Caco-2 (cell line): ENCODE measurements at regions not wholly inside any gene's neighbourhood (a gene's known extent, or its start where the extent isn't known, plus 50 kb on each side); places are given as distances from the start of the nearest gene placed in this dataset.

Source experiments
- BruUV-seq: library from RNA; stranded (reverse); fragments of 400-500 nt; replicated peaks from 2 replicates; lab custom pipeline; 2021; lab: Mats Ljungman, UMichigan
- CTCF ChIA-PET: fragments of 300-600 bp; sonication (Branson Sonifier 250); formaldehyde crosslinking; loops from one replicate; lab custom pipeline; 2022; ENCODE audit warnings: antibody characterized with exemption; lab: Charles Lee
- POLR2A ChIA-PET: fragments of 300-600 bp; sonication (Branson Sonifier 250); formaldehyde crosslinking; loops from one replicate; lab custom pipeline; 2022; ENCODE audit warnings: antibody characterized with exemption; lab: Charles Lee
- DNase-seq, 2 experiments: peaks; one replicate each; pipeline versions ENCODE4 v3.0.0 to v3.0.0-alpha.2; 2020 to 2022
- H3K27me3 ChIP-seq: replicated peaks from 2 replicates; pipeline ENCODE4 v1.6.0; 2011; ENCODE audit warnings: low read length; ENCODE audit not compliant: control insufficient read depth, insufficient read depth
- H3K36me3 ChIP-seq: 2 replicates; pipeline ENCODE4 v1.5.1; 2011; ENCODE audit warnings: low read length; ENCODE audit not compliant: control insufficient read depth, insufficient read depth
- H3K4me1 ChIP-seq: fragments of 250-450 bp; sonication (Bioruptor Pico); 2 replicates; pipeline ENCODE4 v1.5.1; 2020; ENCODE audit warnings: mild to moderate bottlenecking
- H3K4me3 ChIP-seq: 2 replicates; pipeline ENCODE4 v1.5.1; 2011; ENCODE audit warnings: low read depth, mild to moderate bottlenecking, control low read depth, low read length
- H3K9me3 ChIP-seq: fragments of 250-450 bp; sonication (Bioruptor Pico); 2 replicates; pipeline ENCODE4 v1.5.1; 2020; ENCODE audit warnings: mild to moderate bottlenecking, moderate library complexity
- H3K27ac Mint-ChIP-seq: one replicate; pipeline ENCODE4 v1.8.0; 2022; ENCODE audit warnings: mixed read lengths; ENCODE audit not compliant: unreplicated experiment
- H3K27me3 Mint-ChIP-seq: one replicate; pipeline ENCODE4 v1.8.0; 2022; ENCODE audit warnings: mixed read lengths; ENCODE audit not compliant: insufficient read depth, unreplicated experiment
- H3K36me3 Mint-ChIP-seq: one replicate; pipeline ENCODE4 v1.8.0; 2022; ENCODE audit warnings: mild to moderate bottlenecking, mixed read lengths; ENCODE audit not compliant: insufficient read depth, unreplicated experiment
- H3K4me1 Mint-ChIP-seq: one replicate; pipeline ENCODE4 v1.8.0; 2022; ENCODE audit warnings: low read depth, mixed read lengths; ENCODE audit not compliant: unreplicated experiment
- H3K4me3 Mint-ChIP-seq: one replicate; pipeline ENCODE4 v1.8.0; 2022; ENCODE audit warnings: mild to moderate bottlenecking, moderate library complexity, mixed read lengths; ENCODE audit not compliant: unreplicated experiment
- H3K9me3 Mint-ChIP-seq: one replicate; pipeline ENCODE4 v1.8.0; 2022; ENCODE audit warnings: mixed read lengths; ENCODE audit not compliant: unreplicated experiment
- intact Hi-C: fragments of 100-400 bp; cut with micrococcal nuclease; formaldehyde crosslinking; loops from one replicate; pipeline ENCODE4 v1.10.0; 2022; ENCODE audit not compliant: unreplicated experiment
- TF ChIP-seq, protein P1 (sequence below), 2 experiments: fragments of 200-600 bp in 1 of 2; IDR thresholded peaks; 1 replicate in 1 of 2; 2 replicates in 1 of 2; pipeline versions ENCODE4 v1.5.1 to v1.8.0; 2011 to 2022; ENCODE audit warnings: antibody characterized with exemption in 1 of 2, control low read depth in 1 of 2, inconsistent platforms in 1 of 2, low read depth in 1 of 2, low read length in 1 of 2, mild to moderate bottlenecking in 1 of 2, moderate library complexity in 1 of 2; ENCODE audit not compliant: insufficient read depth in 1 of 2, severe bottlenecking in 1 of 2, unreplicated experiment in 1 of 2

- no TSS peak for BruUV-seq
- intact Hi-C loops: no loop called here
These were observed 1777.5 kb upstream of the PCDH7 start for GRCh38 chr4:28942631-28943030.

GRCh38 chr4:28947374-28947773, 1772.8 kb upstream of the PCDH7 start:
- TF ChIP-seq, protein P1, sequence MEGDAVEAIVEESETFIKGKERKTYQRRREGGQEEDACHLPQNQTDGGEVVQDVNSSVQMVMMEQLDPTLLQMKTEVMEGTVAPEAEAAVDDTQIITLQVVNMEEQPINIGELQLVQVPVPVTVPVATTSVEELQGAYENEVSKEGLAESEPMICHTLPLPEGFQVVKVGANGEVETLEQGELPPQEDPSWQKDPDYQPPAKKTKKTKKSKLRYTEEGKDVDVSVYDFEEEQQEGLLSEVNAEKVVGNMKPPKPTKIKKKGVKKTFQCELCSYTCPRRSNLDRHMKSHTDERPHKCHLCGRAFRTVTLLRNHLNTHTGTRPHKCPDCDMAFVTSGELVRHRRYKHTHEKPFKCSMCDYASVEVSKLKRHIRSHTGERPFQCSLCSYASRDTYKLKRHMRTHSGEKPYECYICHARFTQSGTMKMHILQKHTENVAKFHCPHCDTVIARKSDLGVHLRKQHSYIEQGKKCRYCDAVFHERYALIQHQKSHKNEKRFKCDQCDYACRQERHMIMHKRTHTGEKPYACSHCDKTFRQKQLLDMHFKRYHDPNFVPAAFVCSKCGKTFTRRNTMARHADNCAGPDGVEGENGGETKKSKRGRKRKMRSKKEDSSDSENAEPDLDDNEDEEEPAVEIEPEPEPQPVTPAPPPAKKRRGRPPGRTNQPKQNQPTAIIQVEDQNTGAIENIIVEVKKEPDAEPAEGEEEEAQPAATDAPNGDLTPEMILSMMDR (IDR thresholded peaks at IDR 0.05; ENCODE audit: insufficient read depth in 1 of 2, low read depth in 1 of 2, low read length in 1 of 2, severe bottlenecking in 1 of 2, unreplicated experiment in 1 of 2): no peak
- Mint-ChIP-seq H3K36me3 (no peaks in the 10 kb centered on the region), H3K27me3 (no peaks in the 10 kb centered on the region), H3K9me3 (no peaks in the 10 kb centered on the region), H3K27ac (no peak overlapping the region), H3K4me3 (no peak overlapping the region), H3K4me1 (no peaks in the 10 kb centered on the region)
- intact Hi-C loops: no loop called here
- no TSS peak for BruUV-seq
- Histone ChIP-seq H3K9me3 (no peaks in the 10 kb centered on the region), H3K4me3 (no peak overlapping the region), H3K4me1 (no peaks in the 10 kb centered on the region), H3K27me3 (no peaks in the 10 kb centered on the region), H3K36me3 (no peaks in the 10 kb centered on the region)
- ChIA-PET CTCF (no interaction called here), POLR2A (no interaction called here)
- DNase-seq: no peak

More at GRCh38 chr4:28942631-28943030, 1777.5 kb upstream of the PCDH7 start:
- no peaks in the 10 kb centered on the region for H3K36me3 Mint-ChIP-seq
- no peak for DNase-seq
- Histone ChIP-seq H3K9me3 (no peaks in the 10 kb centered on the region), H3K36me3 (no peaks in the 10 kb centered on the region), H3K4me3 (no peak overlapping the region), H3K27me3 (no peaks in the 10 kb centered on the region), H3K4me1 (no peaks in the 10 kb centered on the region)
- no peak overlapping the region for H3K4me3 Mint-ChIP-seq
- CTCF ChIA-PET: no interaction called here
- no peak overlapping the region for H3K27ac Mint-ChIP-seq
- H3K9me3 Mint-ChIP-seq: no peaks in the 10 kb centered on the region
- TF ChIP-seq, protein P1 (IDR thresholded peaks at IDR 0.05; ENCODE audit: insufficient read depth in 1 of 2, low read depth in 1 of 2, low read length in 1 of 2, severe bottlenecking in 1 of 2, unreplicated experiment in 1 of 2): no peak
- POLR2A ChIA-PET: no interaction called here
- no peaks in the 10 kb centered on the region for H3K27me3 Mint-ChIP-seq
- no peaks in the 10 kb centered on the region for H3K4me1 Mint-ChIP-seq

- Histone ChIP-seq H3K36me3 (no peaks in the 10 kb centered on the region), H3K4me3 (no peak overlapping the region), H3K4me1 (no peaks in the 10 kb centered on the region), H3K27me3 (no peaks in the 10 kb centered on the region), H3K9me3 (no peaks in the 10 kb centered on the region)
- Mint-ChIP-seq H3K9me3 (no peaks in the 10 kb centered on the region), H3K4me1 (no peaks in the 10 kb centered on the region), H3K4me3 (no peak overlapping the region), H3K36me3 (no peaks in the 10 kb centered on the region), H3K27me3 (no peaks in the 10 kb centered on the region), H3K27ac (no peak overlapping the region)
- POLR2A ChIA-PET: no interaction called here
- intact Hi-C loops: no loop called here
- TF ChIP-seq, protein P1 (IDR thresholded peaks at IDR 0.05; ENCODE audit: insufficient read depth in 1 of 2, low read depth in 1 of 2, low read length in 1 of 2, severe bottlenecking in 1 of 2, unreplicated experiment in 1 of 2): no peak
- BruUV-seq: no TSS peak
- no peak for DNase-seq
- CTCF ChIA-PET: no interaction called here
These were observed 1771.7 kb upstream of the PCDH7 start for GRCh38 chr4:28948501-28948900.
